ENCODE measurements at regions not wholly inside any gene's neighbourhood (a gene's known extent, or its start where the extent isn't known, plus 50 kb on each side); places are given as distances from the start of the nearest gene placed in this dataset.

- Histone ChIP-seq H3K79me2 (ENCODE audit: control insufficient read depth, insufficient read depth, low read length) (no peaks in the 10 kb centered on the region), H3K9ac (ENCODE audit: insufficient read depth in 1 of 2, low read depth in 2 of 2, low read length in 2 of 2) (no peak overlapping the region), H3K36me3 (ENCODE audit: control insufficient read depth, insufficient read depth, low read length) (no peaks in the 10 kb centered on the region), H3K4me3 (no peak overlapping the region), H3K9me1 (ENCODE audit: control insufficient read depth, insufficient read depth, low read length) (no peaks in the 10 kb centered on the region), H3K27ac (ENCODE audit: extremely low read depth, low read depth, low read length) (no peak overlapping the region), H2AFZ (ENCODE audit: low read depth, low read length) (no peak overlapping the region), H4K20me1 (replicated peaks; ENCODE audit: control insufficient read depth, insufficient read depth, low read length) (no peaks in the 10 kb centered on the region), H3K27me3 (ENCODE audit: control insufficient read depth in 2 of 2, insufficient read depth in 2 of 2, low read length in 2 of 2) (no peaks in the 10 kb centered on the region), H3K9me3 (replicated peaks; ENCODE audit: control insufficient read depth, insufficient read depth, low read depth, low read length) (no peaks in the 10 kb centered on the region), H3K4me2 (ENCODE audit: insufficient read depth, low read length) (no peak overlapping the region), H3K4me1 (replicated peaks in 1 of 2; ENCODE audit: control insufficient read depth in 2 of 2, insufficient read depth in 2 of 2, low read length in 2 of 2) (no peaks in the 10 kb centered on the region)
- no TSS peak for BruUV-seq (replicated peaks)
- TF ChIP-seq ZNF282 (CRISPR knock-in tag; IDR thresholded peaks at IDR 0.05), result no peak
- no peak for TF ChIP-seq ARHGAP35 (IDR thresholded peaks at IDR 0.05; ENCODE audit: partially characterized antibody)
- no peak for TF ChIP-seq ZNF644 (tag; IDR thresholded peaks at IDR 0.05; ENCODE audit: low read depth)
- no peak for TF ChIP-seq GABPB1 (CRISPR knock-in tag; IDR thresholded peaks at IDR 0.05)
- no peak for TF ChIP-seq BRF1 (IDR thresholded peaks at IDR 0.05; ENCODE audit: borderline replicate concordance, extremely low read depth, insufficient read length)
- no peak for TF ChIP-seq JUN (IDR thresholded peaks at IDR 0.05; ENCODE audit: borderline replicate concordance, low read depth, low read length)
- TF ChIP-seq JUN (CRISPR knock-in tag; IDR thresholded peaks at IDR 0.05; ENCODE audit: borderline replicate concordance), result no peak
- TF ChIP-seq SMC3 (conservative IDR thresholded peaks at IDR 0.05; ENCODE audit: insufficient read depth, low read depth, low read length), result no peak
- no peak for TF ChIP-seq RBM34 (IDR thresholded peaks at IDR 0.05; ENCODE audit: borderline replicate concordance, insufficient read depth, low read length)
- no peak for TF ChIP-seq ARNT (IDR thresholded peaks at IDR 0.05)
- TF ChIP-seq TFE3 (CRISPR knock-in tag; IDR thresholded peaks at IDR 0.05), result no peak
- no peak for TF ChIP-seq ZNF586 (CRISPR knock-in tag; conservative IDR thresholded peaks at IDR 0.05)
- TF ChIP-seq, protein P1, sequence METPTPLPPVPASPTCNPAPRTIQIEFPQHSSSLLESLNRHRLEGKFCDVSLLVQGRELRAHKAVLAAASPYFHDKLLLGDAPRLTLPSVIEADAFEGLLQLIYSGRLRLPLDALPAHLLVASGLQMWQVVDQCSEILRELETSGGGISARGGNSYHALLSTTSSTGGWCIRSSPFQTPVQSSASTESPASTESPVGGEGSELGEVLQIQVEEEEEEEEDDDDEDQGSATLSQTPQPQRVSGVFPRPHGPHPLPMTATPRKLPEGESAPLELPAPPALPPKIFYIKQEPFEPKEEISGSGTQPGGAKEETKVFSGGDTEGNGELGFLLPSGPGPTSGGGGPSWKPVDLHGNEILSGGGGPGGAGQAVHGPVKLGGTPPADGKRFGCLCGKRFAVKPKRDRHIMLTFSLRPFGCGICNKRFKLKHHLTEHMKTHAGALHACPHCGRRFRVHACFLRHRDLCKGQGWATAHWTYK (CRISPR knock-in tag; IDR thresholded peaks at IDR 0.05), result no peak
- TF ChIP-seq EGR1 (conservative IDR thresholded peaks at IDR 0.05), result no peak
- TF ChIP-seq RFX7 (CRISPR knock-in tag; IDR thresholded peaks at IDR 0.05), result no peak
- ChIA-PET CTCF (ENCODE audit: low intra/inter-chr PET ratio) (no interaction called here), POLR2A (no interaction called here)
- WGBS (ENCODE audit: insufficient coverage, low coverage, missing lambda C conversion rate), result 1% methylated on average over 12 of the region's 13 CpGs
- DNase-seq (ENCODE audit: extremely low read depth in 1 of 4, low spot score in 3 of 4) (no peak), ATAC-seq (no peak), FAIRE-seq (no peak)
- intact Hi-C loops (cut with micrococcal nuclease) (no loop called here), in situ Hi-C loops (cut with MboI) (no loop called here)
These were observed 328.7 kb downstream of the SMAD2 start for GRCh38 chr18:47601581-47602272.

All from K562 (cell line).